NT2/D1 (cell line): ENCODE measurements at regions not wholly inside any gene's neighbourhood (a gene's known extent, or its start where the extent isn't known, plus 50 kb on each side); places are given as distances from the start of the nearest gene placed in this dataset.

Experiments used
- YY1 ChIP-seq: IDR thresholded peaks from 2 replicates; pipeline ENCODE4 v1.6.1; 2011; ENCODE audit not compliant: insufficient read length, insufficient read depth
- ZNF274 ChIP-seq: IDR thresholded peaks from 2 replicates; pipeline ENCODE4 v1.6.1; 2011; ENCODE audit warnings: mild to moderate bottlenecking, low read depth, low read length

GRCh38 chr16:64596196-64596595 is 525.7 kb downstream of the CDH11 start:
- no peak for TF ChIP-seq ZNF274
- TF ChIP-seq YY1: no peak
